Retinal pigment epithelial cell (primary cell): ENCODE measurements at regions not wholly inside any gene's neighbourhood (a gene's known extent, or its start where the extent isn't known, plus 50 kb on each side); places are given as distances from the start of the nearest gene placed in this dataset.

ENCODE experiments used
- DNase-seq: peaks from one replicate; pipeline ENCODE4 v3.0.0-alpha.2; 2010; ENCODE audit warnings: low read depth
- H3K4me3 ChIP-seq: 2 replicates; pipeline ENCODE4 v1.5.1; 2011; ENCODE audit warnings: mild to moderate bottlenecking, low read length, control low read depth, moderate library complexity
- TF ChIP-seq, protein P1 (sequence below): conservative IDR thresholded peaks from 2 replicates; pipeline ENCODE4 v1.5.1; 2011; ENCODE audit warnings: low read depth, low read length, control low read depth, inconsistent platforms

DNA sequence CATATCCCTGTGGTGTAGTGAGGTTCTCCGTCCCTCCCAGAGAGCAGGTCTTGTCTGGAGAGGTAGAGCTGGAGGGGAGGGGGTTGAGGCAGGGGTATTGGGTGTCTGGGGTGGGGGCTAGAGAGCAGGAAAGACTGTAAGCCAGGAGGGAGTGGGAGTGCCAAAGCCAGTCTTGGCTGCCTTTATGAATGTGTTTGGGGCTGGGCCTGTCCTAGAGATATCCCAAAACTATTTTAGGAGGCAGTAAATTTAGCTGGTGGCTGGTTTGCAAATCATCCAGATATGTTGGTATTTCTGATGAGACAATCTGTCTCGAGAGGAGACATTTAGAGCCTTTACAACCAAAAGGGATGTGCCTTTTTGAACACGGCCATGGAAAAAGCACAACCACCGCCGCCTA is 166.6 kb downstream of the TLE3 start:
- TF ChIP-seq, protein P1, sequence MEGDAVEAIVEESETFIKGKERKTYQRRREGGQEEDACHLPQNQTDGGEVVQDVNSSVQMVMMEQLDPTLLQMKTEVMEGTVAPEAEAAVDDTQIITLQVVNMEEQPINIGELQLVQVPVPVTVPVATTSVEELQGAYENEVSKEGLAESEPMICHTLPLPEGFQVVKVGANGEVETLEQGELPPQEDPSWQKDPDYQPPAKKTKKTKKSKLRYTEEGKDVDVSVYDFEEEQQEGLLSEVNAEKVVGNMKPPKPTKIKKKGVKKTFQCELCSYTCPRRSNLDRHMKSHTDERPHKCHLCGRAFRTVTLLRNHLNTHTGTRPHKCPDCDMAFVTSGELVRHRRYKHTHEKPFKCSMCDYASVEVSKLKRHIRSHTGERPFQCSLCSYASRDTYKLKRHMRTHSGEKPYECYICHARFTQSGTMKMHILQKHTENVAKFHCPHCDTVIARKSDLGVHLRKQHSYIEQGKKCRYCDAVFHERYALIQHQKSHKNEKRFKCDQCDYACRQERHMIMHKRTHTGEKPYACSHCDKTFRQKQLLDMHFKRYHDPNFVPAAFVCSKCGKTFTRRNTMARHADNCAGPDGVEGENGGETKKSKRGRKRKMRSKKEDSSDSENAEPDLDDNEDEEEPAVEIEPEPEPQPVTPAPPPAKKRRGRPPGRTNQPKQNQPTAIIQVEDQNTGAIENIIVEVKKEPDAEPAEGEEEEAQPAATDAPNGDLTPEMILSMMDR: no peak
- no peak for DNase-seq
- H3K4me3 ChIP-seq: no peak overlapping the region

DNA sequence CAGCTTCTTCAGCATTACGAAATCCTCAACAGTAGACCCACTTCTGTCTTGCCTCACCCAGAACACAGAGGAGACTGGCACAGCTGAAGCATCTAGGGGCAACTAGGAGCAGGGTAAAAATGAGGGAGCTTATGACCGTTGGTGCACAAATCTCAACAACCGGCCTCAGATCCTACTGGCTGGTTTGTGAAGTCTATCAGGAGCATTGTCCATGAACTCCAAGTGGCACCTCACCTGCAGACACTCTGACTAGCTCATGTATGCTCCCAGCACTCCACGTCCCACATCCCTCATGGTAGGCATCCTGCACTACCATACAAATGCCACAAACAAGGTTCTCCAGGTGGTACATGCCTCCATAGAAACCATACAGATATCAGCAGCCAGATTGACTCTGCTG is 163.1 kb downstream of the TLE3 start:
- H3K4me3 ChIP-seq: no peak overlapping the region
- no peak for DNase-seq
- TF ChIP-seq, protein P1: no peak

DNA sequence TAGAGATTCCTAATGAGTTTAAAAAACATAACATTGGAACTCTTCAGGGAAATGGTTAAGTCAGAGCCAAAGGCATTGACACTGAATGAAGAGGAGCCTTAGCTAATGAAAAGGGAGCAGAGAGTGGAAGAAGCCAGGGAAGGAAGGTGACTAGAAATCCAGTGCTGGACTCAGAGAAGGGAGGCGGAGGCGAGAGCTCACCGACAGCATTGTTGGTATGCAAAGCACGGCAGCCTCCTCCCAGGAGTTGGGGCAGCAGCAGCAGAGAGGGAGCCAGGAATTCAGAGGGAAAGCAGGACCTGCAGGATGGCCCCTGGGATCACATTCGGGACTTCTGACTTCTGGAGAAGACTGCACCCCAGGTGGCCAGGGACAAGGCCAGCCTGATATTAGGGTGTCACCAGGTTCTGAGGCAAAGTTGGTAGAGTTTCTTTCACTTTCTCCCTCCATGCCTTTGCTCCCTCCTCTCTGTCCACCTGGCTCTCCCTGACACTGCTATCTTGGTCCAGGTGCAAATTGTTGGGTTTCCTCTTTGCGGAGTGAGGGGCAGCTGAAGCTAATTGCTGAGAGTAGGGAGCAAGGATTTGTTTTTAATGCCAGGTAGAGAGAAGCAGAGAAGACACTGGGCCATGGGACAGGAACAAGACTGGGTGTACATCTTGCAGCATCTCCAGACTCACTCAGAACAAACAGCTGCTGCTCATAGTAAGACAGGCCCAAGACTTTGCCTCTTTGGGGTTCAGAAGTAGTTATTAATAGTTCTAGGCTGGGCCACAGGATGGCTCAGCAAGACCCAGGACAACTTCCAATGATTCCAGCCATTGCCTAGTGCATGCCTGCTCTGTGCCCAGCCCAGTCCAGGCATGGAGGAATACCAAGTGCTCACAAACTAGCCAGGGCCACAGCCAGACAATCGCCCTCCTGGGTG is 157.9 kb downstream of the TLE3 start:
- TF ChIP-seq, protein P1: no peak
- no peak for DNase-seq
- H3K4me3 ChIP-seq: no peak overlapping the region

DNA sequence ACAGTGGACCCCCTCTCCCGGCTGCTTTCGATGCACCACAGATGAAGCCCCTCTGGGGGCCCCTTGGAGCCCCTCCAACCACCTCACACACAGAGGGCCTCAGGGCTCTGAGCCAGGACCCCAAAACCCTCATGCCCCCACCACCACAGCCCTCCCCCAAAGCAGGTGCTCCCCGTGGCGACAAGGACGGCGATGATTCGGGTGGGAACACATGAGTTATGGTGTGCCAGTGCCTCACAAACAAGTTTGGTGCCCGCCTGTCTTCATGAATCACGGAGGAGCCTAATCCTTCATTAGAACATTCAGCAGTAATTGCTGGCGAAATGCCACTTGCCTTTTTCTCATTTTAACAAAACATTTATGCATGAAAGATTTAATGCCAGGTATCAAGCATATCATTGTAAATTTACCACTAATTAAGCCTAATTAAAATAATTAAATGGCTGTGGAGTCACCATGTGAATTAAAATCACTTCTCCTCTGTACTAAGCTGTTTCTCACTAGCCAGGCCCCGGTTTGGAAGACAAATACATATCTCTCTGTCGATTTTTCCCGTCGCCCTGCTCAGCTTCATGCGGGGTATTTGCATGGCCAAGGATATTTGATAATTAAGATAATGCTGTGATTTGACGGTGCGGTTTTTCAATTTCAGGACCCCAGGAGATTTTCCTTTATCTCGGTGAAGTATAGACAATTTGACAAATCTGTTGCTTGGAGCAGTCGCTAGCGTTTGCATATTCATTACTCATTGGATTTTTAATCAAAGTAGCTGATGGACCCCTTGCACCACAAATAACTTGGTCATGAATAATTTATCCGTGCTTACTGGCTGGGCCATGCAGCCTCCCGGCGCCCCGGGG is 157.0 kb downstream of the TLE3 start:
- TF ChIP-seq, protein P1: no peak
- no peak overlapping the region for H3K4me3 ChIP-seq
- DNase-seq: no peak

DNA sequence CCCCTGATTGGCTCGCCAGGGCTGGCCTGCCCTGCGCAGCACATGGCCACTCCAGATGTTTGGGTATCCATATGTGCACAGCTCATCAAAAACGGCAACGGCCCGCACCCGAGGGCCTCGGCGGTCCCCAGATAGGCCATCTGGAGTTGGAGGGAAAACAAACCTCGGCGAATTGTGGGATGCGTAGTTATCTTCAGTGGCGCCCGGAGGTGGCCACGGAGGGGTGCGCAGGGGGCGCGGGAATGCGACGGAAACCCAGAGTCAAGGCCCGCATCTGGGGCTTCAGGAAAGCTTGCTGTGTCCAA is 156.5 kb downstream of the TLE3 start:
- TF ChIP-seq, protein P1: no peak
- DNase-seq: no peak
- no peak overlapping the region for H3K4me3 ChIP-seq

DNA sequence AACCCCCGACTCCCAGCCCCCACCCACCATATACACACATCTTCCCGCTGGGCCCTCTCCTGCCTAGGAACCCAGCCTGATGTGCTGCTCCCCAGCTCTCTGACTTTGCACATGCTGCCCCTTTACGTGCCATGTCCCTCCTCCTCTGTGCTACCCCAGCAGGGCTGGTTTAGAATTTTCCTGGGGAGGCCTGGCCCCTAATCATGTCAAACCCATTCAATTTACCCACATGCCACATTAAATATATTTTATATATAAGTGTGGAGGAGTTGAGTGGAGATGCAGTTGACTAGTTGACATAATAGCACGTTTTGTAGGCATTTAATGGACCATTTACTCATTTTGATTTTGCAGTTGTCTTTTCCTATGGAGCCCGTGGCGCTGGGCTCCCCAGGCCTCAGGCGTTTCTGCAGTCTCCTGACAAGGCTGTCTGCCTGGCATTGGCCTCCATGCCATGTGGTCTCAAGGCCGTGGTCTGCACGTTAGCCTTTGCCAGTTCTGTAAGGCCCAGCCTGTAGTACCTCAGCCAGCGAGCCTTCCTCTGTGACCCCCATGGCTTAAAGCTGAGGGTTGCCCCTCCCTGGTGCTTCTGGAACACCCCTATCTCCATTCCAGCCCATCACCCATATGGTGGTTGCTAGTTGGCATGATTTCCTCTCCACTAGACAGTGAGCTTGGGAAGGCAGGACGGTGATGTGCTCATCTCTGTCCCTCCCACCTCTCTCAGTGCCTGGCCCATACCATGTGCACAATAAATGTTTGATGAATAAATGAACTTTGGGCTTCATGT is 155.8 kb downstream of the TLE3 start:
- no peak overlapping the region for H3K4me3 ChIP-seq
- TF ChIP-seq, protein P1: no peak
- no peak for DNase-seq
